ENCODE measurements at regions not wholly inside any gene's neighbourhood (a gene's known extent, or its start where the extent isn't known, plus 50 kb on each side); places are given as distances from the start of the nearest gene placed in this dataset.

DNA sequence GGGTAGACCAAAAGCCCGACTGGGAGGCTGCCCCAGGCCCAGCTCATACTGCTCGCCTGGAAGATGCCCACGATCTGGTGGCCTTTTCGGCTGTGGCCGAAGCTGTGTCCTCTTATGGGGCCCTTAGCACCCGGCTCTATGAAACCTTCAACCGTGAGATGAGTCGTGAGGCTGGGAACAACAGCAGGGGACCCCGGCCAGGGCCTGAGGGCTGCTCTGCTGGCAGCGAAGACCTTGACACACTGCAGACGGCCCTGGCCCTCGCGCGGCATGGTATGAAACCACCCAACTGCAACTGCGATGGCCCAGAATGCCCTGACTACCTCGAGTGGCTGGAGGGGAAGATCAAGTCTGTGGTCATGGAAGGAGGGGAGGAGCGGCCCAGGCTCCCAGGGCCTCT lies 61.7 kb downstream of the TET3 start:
- Histone ChIP-seq H3K27me3 (no peaks in the 10 kb centered on the region), H3K9me3 (no peaks in the 10 kb centered on the region), H3K4me1 (no peaks in the 10 kb centered on the region), H3K4me3 (no peak overlapping the region), H3K36me3 (peaks cover 0 to 37% (median 5%) of the 10 kb centered on the region in 3 donors), H3K27ac (no peak overlapping the region)
- no peak for DNase-seq (ENCODE audit: low spot score in 2 of 2)
- TF ChIP-seq POLR2A (IDR thresholded peaks at IDR 0.05) (no peak), EP300 (IDR thresholded peaks at IDR 0.05) (no peak)
- TF ChIP-seq, protein P1, sequence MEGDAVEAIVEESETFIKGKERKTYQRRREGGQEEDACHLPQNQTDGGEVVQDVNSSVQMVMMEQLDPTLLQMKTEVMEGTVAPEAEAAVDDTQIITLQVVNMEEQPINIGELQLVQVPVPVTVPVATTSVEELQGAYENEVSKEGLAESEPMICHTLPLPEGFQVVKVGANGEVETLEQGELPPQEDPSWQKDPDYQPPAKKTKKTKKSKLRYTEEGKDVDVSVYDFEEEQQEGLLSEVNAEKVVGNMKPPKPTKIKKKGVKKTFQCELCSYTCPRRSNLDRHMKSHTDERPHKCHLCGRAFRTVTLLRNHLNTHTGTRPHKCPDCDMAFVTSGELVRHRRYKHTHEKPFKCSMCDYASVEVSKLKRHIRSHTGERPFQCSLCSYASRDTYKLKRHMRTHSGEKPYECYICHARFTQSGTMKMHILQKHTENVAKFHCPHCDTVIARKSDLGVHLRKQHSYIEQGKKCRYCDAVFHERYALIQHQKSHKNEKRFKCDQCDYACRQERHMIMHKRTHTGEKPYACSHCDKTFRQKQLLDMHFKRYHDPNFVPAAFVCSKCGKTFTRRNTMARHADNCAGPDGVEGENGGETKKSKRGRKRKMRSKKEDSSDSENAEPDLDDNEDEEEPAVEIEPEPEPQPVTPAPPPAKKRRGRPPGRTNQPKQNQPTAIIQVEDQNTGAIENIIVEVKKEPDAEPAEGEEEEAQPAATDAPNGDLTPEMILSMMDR (IDR thresholded peaks at IDR 0.05): no peak
- 92 to 96% methylated on average over 9 to 17 of the region's 17 CpGs for WGBS, 2 donors

- Histone ChIP-seq H3K9me3 (no peaks in the 10 kb centered on the region), H3K36me3 (peaks cover 0 to 37% (median 5%) of the 10 kb centered on the region in 3 donors), H3K4me3 (no peak overlapping the region), H3K27me3 (no peaks in the 10 kb centered on the region), H3K27ac (no peak overlapping the region), H3K4me1 (no peaks in the 10 kb centered on the region)
- WGBS, 2 donors: 99 to 100% methylated on average over 10 to 14 of the region's 14 CpGs
- TF ChIP-seq POLR2A (IDR thresholded peaks at IDR 0.05) (no peak), EP300 (IDR thresholded peaks at IDR 0.05) (no peak)
- TF ChIP-seq, protein P1 (IDR thresholded peaks at IDR 0.05): no peak
- DNase-seq (ENCODE audit: low spot score in 2 of 2): no peak
Observed at GRCh38 chr2:74047152-74047551, 62.4 kb downstream of the TET3 start.

DNA sequence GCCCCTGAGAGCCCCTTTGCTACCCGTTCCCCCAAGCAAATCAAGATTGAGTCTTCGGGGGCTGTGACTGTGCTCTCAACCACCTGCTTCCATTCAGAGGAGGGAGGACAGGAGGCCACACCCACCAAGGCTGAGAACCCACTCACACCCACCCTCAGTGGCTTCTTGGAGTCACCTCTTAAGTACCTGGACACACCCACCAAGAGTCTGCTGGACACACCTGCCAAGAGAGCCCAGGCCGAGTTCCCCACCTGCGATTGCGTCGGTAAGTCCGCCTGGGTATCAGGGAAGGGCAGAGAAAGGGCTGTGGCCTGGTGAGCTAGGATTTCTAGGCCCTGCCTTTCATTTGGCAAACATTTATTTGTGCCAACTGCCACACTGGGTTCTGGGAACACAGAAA lies 63.4 kb downstream of the TET3 start:
- H3K27ac ChIP-seq: no peak overlapping the region
- WGBS, 2 donors: 95 to 97% methylated on average over 7 of the region's 7 CpGs

GRCh38 chr2:74048843-74049519 lies 64.3 kb downstream of the TET3 start:
- TF ChIP-seq, protein P1 (IDR thresholded peaks at IDR 0.05): no peak
- TF ChIP-seq EP300 (IDR thresholded peaks at IDR 0.05) (no peak), POLR2A (IDR thresholded peaks at IDR 0.05) (no peak)
- peaks cover 0 to 37% (median 5%) of the 10 kb centered on the region in 3 donors for H3K36me3 ChIP-seq
- no peaks in the 10 kb centered on the region for H3K9me3 ChIP-seq
- no peak overlapping the region for H3K4me3 ChIP-seq
- peaks cover 0 to 3% (median 1%) of the 10 kb centered on the region in 4 donors for H3K4me1 ChIP-seq
- DNase-seq (ENCODE audit: low spot score in 2 of 2): no peak
- WGBS, 2 donors: 76 to 87% methylated on average over 9 of the region's 9 CpGs
- no peaks in the 10 kb centered on the region for H3K27me3 ChIP-seq
- no peak overlapping the region for H3K27ac ChIP-seq

More for the DNA sequence above, 63.4 kb downstream of the TET3 start:
- TF ChIP-seq, protein P1 (IDR thresholded peaks at IDR 0.05): no peak
- no peak for TF ChIP-seq EP300 (IDR thresholded peaks at IDR 0.05)
- TF ChIP-seq POLR2A (IDR thresholded peaks at IDR 0.05): no peak
- Histone ChIP-seq H3K27me3 (no peaks in the 10 kb centered on the region), H3K9me3 (no peaks in the 10 kb centered on the region), H3K4me3 (no peak overlapping the region), H3K36me3 (peaks cover 0 to 37% (median 5%) of the 10 kb centered on the region in 3 donors), H3K4me1 (peaks cover 0 to 3% (median under 1%) of the 10 kb centered on the region in 4 donors)
- DNase-seq (ENCODE audit: low spot score in 2 of 2): no peak

DNA sequence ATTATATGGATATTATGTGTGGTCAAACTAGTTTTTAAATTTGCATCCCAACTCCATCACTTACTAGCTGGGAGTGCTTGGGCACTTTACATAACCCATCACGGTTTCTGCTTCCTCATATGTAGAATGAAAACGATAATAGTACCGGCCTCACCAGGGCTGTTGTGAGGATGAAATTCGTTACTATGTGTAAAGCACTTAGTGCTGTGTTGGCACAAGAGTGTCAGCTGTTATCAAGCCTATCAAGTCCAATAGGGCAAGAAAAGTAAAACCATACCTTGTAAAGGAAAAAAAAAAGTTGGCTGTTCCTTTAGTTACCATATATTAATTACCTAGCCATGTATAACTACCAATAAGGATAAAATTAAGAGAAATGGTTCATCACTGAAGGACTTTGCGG lies 65.4 kb downstream of the TET3 start:
- TF ChIP-seq EP300 (IDR thresholded peaks at IDR 0.05): no peak
- TF ChIP-seq, protein P1 (IDR thresholded peaks at IDR 0.05): no peak
- TF ChIP-seq POLR2A (IDR thresholded peaks at IDR 0.05): no peak
- no peak overlapping the region for H3K27ac ChIP-seq
- no peak overlapping the region for H3K4me3 ChIP-seq
- no peaks in the 10 kb centered on the region for H3K27me3 ChIP-seq
- no peaks in the 10 kb centered on the region for H3K9me3 ChIP-seq
- WGBS, 2 donors: 91% methylated on average over 5 of the region's 5 CpGs
- peaks cover 0 to 3% (median 1%) of the 10 kb centered on the region in 4 donors for H3K4me1 ChIP-seq
- no peak for DNase-seq (ENCODE audit: low spot score in 2 of 2)
- H3K36me3 ChIP-seq: peaks cover 0 to 37% (median 5%) of the 10 kb centered on the region in 3 donors
